ENCODE measurements at regions not wholly inside any gene's neighbourhood (a gene's known extent, or its start where the extent isn't known, plus 50 kb on each side); places are given as distances from the start of the nearest gene placed in this dataset.

GRCh38 chr12:131375261-131375971, 335.5 kb upstream of the SFSWAP start:
- TF ChIP-seq CTCF (IDR thresholded peaks at IDR 0.05) (no peak), POLR2A (IDR thresholded peaks at IDR 0.05) (no peak)
